ENCODE measurements at regions not wholly inside any gene's neighbourhood (a gene's known extent, or its start where the extent isn't known, plus 50 kb on each side); places are given as distances from the start of the nearest gene placed in this dataset.

DNA sequence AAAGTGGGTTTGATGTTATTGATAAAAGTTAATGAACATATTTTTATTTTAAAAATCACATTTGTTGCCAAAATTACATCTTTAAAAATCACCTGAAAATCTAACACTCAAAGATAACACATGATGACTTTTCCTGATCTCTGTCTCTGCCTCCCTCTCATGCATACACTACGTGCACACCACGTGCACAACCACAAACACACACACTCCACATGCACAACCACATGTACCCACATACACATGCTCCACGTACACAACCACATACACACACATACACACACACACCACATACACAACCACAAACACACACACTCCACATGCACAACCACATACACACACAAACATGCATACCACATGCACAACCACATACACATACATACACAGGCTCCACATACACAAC lies 61.8 kb upstream of the TMEM132C start:
- no peak for DNase-seq (ENCODE audit: low read depth in 4 of 4, low spot score in 3 of 4)

GRCh38 chr12:128205758-128206157 lies 61.2 kb upstream of the TMEM132C start:
- no peak for DNase-seq (ENCODE audit: low read depth in 4 of 4, low spot score in 3 of 4)

Measured in right renal pelvis (tissue), 4 donors.